ENCODE measurements at regions not wholly inside any gene's neighbourhood (a gene's known extent, or its start where the extent isn't known, plus 50 kb on each side); places are given as distances from the start of the nearest gene placed in this dataset.

DNA sequence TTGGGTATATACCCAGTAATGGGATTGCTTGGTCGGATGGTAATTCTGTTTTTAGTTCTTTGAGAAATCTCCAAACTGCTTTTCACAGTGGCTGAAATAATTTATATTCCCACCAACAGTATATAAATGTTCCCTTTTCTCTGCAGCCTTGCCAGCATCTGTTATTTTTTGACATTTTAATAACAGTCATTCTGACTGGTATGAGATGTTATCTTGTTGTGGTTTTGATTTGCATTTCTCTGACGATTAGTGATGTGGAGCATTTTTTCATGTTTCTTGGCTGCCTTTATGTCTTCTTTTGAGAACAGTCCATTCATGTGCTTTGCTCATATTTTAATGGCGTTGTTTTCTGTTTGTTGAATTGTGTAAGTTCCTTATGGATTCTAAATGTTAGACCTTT is 641.6 kb downstream of the HACE1 start:
- DNase-seq (ENCODE audit: low read depth), result no peak
- in situ Hi-C loops (cut with HindIII; ENCODE audit: low pct_unique_long_range_greater_than_20kb, low sequenced_read_pairs), result no loop called here

DNA sequence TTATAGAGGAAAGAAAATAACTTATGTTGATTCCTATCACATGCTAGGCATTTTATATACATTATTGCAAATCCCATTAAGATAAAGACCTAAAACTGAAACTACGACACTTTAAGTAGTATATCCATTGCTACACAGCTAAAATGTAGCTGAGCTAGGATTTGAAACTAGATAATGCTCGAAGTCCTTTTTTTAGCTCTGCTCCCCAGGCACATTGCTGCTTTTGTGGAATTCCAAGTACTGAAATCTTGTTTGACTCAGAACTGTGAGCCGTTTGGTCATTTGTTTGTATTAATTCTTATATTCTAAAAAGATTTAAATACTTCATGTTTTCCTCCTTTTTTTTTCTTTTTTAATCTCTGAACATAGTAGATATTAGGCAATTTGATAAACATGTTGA is 644.8 kb downstream of the HACE1 start:
- DNase-seq (ENCODE audit: low read depth), result no peak
- in situ Hi-C loops (cut with HindIII; ENCODE audit: low pct_unique_long_range_greater_than_20kb, low sequenced_read_pairs), result no loop called here

DNA sequence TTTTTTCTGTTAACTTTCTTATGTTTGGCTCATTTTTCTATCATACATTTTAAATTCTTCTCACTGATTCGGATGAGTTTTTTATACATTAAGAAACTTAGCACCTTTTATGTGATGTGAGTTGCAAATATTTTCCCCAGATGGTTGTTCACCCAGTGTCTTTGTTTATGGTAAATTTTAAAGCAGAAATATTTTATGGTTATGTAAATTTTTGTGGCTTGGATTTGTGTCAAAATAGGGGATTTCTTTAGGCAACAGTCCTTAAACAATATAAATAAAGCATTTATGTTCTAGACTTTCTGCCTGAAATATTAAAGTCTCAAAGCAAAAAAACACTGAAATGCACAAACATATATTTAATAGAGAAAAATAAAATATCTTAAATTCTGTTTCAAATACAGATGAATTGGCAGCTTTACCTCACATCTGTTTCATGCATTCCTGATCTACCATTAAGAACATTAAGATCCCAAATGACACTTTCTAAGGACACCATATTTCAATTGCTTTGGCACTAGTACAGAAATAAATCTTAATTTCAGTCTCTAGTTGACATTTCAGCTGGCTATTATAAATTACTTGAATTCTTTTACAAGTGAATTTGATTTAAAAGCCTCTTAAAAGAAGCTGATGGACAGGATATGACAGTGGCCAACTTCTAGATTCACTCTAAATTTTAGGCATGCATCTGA is 646.6 kb downstream of the HACE1 start:
- in situ Hi-C loops (cut with HindIII; ENCODE audit: low pct_unique_long_range_greater_than_20kb, low sequenced_read_pairs), result no loop called here
- no peak for DNase-seq (ENCODE audit: low read depth)

DNA sequence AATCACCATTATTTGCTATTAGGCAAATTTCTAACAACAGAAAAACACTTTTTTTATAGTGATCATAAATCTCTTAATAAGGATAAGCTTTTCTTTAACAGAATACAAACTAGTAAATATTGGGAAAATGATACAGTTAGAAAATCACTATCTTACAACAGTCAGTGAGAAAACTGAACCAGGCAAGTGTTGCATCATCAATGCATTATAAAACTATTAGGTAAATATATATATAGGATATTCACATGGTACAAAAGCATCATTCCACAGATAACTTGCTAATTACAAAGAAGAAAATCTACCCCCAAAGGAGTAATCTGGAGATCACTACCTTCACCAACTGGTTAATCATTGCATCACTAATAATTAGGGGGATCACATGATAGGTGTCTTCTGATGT is 652.1 kb downstream of the HACE1 start:
- no peak for DNase-seq (ENCODE audit: low read depth)
- in situ Hi-C loops (cut with HindIII; ENCODE audit: low pct_unique_long_range_greater_than_20kb, low sequenced_read_pairs), result no loop called here

DNA sequence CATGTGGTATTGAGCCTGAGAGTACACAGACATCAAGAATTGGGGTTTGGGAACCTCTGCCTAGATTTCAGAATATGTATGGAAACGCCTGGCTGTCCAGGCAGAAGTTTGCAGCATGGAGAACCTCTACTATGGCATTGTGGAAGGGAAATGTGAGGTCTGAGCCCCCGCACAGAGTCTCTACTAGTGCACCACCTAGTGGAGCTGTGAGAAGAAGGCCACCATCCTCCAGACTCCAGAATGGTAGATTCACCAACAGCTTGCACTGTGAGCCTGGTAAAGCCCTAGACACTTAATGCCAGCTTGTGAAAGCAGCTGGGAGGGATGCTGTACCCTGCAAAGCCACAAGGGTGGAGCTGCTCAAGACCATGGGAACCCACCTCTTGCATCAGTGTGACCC is 658.2 kb downstream of the HACE1 start:
- DNase-seq (ENCODE audit: low read depth), result no peak
- in situ Hi-C loops (cut with HindIII; ENCODE audit: low pct_unique_long_range_greater_than_20kb, low sequenced_read_pairs), result no loop called here

DNA sequence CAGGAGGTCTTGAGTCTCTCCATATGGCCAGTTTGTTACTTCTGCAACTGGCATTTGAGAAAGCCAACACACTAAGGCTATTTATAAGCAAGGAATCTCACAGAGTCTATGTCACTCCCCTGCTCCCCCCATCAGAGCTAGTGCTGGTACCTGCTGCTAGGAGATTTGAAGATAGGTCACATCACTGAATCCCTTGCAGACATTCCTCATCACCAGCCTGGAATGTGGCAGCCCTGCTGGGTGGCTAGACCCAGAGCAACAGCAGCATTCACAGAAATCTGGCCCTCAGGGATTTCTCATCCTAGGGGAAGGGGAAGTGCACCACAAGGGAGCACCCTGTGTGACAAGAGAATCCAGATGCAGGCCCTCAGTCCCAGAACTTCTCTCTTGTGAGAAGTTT is 672.1 kb downstream of the HACE1 start:
- in situ Hi-C loops (cut with HindIII; ENCODE audit: low pct_unique_long_range_greater_than_20kb, low sequenced_read_pairs), result no loop called here
- no peak for DNase-seq (ENCODE audit: low read depth)

DNA sequence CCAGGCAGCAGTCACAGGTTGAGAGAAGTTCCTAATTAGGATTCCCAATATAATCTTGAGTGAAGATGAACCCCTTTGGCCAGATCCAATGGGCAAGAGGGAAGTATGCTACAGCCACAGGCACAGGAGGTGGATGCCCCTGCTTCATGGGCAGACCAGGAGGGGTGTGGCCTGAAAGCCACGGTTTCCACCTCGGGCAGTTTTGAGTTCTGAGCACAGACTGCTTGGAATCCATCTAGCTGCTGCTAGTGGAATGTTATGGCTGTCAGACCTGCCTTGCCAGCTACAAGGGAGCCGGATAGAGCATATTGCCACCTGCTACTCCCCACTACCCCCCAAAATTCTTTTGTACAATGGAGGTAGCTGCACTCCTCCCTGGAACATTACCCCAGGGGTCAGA is 672.9 kb downstream of the HACE1 start:
- in situ Hi-C loops (cut with HindIII; ENCODE audit: low pct_unique_long_range_greater_than_20kb, low sequenced_read_pairs), result no loop called here
- no peak for DNase-seq (ENCODE audit: low read depth)

DNA sequence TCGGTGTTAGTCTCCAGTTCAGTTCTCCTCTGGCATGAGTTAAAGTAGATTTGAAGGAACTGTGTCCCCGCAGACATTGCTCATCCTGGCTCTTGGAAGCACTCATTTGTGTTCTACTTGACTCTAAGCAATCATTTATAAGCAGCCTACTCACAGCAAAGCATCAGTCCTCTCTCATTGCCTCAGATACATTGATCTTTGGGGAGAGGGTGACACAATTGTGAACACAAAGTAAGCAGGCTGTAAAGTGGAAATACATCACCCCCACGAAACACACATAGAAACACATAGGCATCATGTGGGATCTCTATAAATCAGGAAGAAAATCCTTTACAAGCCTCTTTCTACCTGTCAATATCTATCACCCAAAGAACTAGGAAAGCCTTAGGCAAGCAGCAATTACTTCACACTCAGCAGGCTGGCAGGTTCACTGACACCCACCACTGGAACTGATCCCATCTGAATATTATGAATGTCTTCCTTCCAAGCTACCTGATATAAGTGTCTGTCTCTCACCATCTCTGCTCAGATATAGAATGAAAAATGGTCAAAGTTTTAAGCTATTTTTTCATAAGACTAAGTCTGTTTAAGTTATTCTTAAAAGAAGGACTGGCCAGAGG is 675.8 kb downstream of the HACE1 start:
- no peak for DNase-seq (ENCODE audit: low read depth)
- in situ Hi-C loops (cut with HindIII; ENCODE audit: low pct_unique_long_range_greater_than_20kb, low sequenced_read_pairs), result no loop called here

DNA sequence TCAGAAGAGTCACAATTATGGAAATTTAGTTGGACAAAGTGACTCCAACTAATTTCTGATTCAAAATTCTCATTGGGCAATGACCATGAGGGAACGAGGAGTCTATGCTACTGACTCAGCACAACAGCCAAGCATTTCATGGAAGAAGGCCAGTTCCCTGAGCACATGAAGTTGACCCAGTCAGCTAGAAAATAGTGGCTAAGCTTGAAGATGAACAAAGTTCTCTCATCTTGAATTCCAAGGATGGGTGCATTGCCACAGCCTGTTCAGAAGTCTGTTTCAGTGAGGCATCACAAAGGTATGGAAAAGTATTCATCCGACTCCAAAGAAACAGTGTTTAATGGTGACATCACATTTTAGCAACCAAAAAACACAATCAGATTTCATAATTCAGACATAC is 676.9 kb downstream of the HACE1 start:
- in situ Hi-C loops (cut with HindIII; ENCODE audit: low pct_unique_long_range_greater_than_20kb, low sequenced_read_pairs), result no loop called here

DNA sequence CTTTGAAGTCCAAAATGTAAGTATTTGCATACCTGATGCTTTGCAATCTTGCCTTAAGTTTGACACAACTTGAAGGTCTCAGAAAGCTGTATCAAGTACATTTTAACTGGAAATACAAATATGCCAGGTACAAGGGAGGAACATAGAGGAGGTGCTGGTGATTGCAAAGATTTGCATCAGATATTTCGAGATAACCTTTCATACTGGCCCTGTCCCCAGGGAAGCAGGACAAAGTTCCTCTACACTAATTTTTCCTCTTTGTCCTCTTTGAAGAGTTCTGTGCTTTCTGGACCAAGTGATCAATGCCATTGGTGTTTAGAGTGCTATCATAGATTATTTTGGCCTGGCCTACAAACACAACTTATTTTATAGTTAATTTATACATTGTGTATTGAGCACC is 686.1 kb downstream of the HACE1 start:
- in situ Hi-C loops (cut with HindIII; ENCODE audit: low pct_unique_long_range_greater_than_20kb, low sequenced_read_pairs), result no loop called here
- DNase-seq (ENCODE audit: low read depth), result no peak

More for the DNA sequence above, 676.9 kb downstream of the HACE1 start:
- DNase-seq (ENCODE audit: low read depth), result no peak

DNA sequence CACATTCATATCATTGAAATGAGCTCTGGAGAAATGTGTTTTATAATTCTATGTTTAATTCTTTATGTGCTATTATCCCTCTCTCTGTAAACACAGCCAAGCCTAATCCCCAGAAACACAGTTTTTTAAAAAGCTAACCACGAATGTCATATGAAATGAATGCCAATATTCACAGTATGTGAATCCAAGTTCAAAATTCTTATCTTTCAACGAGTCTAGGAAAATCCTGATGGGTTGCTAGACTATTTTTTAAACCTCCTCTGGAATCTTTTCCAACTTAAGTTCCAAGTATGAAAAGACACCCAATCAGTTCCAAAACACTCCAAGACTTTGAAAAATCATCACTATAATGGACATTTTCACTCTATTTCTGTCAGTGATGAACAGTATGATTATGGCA is 689.3 kb downstream of the HACE1 start:
- DNase-seq (ENCODE audit: low read depth), result no peak
- in situ Hi-C loops (cut with HindIII; ENCODE audit: low pct_unique_long_range_greater_than_20kb, low sequenced_read_pairs), result no loop called here

DNA sequence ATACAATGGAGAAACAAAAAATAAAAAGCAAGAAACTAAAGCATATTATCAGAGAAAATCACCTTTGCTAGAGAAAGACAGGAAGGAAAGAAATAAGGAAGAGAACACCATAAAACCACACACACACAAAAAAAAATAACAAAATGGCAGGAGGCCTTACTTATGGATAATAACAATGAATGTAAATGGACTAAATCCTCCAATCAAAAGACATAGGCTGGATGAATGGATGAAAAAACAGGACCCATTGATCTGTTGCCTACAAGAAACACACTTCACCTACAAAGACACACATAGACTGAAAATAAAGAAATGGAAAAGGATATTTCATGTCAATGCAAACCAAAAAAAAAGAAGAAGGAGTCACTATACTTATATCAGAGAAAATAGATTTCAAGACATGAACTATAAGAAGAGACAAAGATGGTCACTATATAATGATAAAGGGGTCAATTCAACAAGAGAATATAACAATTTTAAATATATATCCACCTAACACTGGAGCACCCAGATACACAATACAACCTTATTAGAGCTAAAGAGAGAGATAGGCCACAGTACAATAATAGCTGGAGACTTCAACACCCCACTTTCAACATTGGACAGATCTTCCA is 693.6 kb downstream of the HACE1 start:
- DNase-seq (ENCODE audit: low read depth), result no peak
- in situ Hi-C loops (cut with HindIII; ENCODE audit: low pct_unique_long_range_greater_than_20kb, low sequenced_read_pairs), result no loop called here

DNA sequence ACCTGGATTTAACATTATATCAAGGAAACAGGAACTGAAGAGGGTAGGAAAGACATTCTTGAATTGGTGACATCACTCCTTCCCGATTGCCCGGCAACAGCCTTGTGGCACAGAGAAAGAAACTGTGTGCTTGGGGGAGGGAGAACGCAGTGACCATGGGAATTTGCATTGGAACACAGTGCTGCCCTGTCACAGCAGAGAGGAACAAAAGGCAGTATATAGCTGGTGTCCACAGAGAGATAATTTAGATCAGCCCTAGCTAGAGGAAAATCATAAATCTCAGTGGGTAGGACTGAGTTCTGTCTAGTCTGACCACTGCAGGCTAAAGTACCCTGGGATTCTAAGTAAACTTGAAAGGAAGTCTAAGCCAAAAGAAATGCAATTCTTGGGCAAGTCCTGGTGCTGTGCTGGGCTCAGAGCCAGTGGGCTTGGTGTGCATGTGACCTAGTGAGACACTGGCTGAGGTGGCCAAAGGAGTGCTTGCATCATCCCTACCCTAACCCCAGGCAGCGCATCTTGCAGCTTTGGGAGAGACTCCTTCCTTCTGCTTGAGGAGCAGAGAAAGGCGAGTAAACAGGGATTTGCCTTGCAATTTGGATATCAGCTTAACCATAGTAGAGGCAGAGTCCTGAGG is 697.6 kb downstream of the HACE1 start:
- no peak for DNase-seq (ENCODE audit: low read depth)
- in situ Hi-C loops (cut with HindIII; ENCODE audit: low pct_unique_long_range_greater_than_20kb, low sequenced_read_pairs), result no loop called here

DNA sequence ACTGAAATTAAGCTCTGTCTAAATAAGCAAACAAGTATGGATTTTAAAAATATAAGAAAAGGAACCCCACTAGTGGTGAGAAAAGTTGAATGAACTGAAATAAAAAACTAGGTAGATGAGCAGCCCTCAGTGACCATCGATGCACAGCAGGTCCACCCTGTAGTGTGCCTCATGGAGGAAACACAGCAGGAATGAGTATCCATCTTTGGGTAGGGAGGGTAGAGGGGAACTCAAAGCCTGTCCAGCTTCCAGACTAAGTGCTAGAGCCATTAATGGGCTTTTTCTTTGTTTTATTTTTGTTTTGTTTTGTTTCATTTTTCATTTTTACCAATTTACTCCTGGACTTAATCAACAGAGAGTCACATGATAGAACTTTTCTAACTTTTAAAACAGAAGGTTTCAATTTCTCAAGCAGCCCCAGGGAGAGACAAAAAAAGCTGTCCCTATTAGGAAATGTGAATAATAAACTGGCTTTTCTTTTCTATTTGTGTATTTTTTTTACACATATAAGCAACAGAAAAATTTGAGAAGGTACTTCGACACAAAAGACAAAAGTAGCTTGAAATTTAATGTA is 700.6 kb downstream of the HACE1 start:
- in situ Hi-C loops (cut with HindIII; ENCODE audit: low pct_unique_long_range_greater_than_20kb, low sequenced_read_pairs), result no loop called here
- DNase-seq (ENCODE audit: low read depth), result no peak

DNA sequence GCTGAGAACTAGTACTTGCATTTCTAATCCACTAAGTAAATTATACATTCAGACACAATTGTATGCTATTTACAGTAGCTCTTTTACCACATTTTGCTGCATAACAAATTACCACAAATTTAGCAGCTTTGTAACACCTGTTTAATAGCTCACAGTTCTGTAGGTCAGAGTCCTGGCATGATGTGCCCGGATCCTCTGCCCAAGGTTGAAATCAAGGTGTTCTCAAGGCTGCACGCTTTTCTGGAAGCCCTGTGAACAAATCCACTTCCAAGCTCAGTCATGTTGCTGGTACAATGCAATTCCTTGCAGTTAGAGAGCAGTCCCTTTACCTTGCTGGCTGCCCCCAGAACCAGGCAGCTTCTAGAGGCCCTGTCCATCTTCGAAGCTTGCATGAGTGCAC is 716.0 kb downstream of the HACE1 start:
- DNase-seq (ENCODE audit: low read depth), result no peak
- in situ Hi-C loops (cut with HindIII; ENCODE audit: low pct_unique_long_range_greater_than_20kb, low sequenced_read_pairs), result no loop called here

DNA sequence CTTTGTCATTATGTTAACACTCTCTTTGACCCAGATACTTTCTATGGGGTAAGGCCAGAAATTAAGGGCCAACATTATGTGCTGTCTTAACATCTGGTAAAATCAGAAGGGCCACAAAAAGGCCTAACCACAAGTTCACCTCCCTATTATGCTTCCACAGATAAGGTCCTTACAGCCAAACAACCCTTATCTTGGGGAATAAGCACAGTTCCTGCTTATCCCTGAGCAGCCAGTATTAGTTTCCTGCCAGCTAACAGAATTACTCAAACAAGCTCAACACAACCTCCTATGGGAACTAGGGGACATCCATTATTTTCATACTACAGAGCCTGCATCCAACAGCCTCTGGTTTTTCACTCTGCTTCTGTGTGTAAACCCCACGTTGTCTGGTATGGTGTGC is 724.8 kb downstream of the HACE1 start:
- DNase-seq (ENCODE audit: low read depth), result no peak
- in situ Hi-C loops (cut with HindIII; ENCODE audit: low pct_unique_long_range_greater_than_20kb, low sequenced_read_pairs), result no loop called here

DNA sequence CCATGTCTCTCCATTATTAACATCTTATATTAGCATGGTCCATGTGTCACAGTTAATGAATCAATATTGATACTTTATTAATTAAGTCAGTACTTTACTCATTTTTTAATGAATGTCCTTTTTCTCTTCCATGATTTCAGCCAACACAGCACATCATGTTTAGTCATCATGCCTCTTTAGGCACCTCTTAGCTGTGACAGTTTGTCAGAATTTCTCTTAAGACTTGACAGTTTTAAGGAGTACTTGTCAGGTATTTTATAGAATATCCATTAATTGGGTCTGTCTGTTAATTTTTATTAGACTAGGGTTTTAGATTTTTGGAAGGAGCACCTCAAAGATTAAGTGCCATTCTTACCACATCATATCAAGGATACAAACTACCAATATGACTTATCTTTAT is 729.4 kb downstream of the HACE1 start:
- in situ Hi-C loops (cut with HindIII; ENCODE audit: low pct_unique_long_range_greater_than_20kb, low sequenced_read_pairs), result no loop called here
- no peak for DNase-seq (ENCODE audit: low read depth)

DNA sequence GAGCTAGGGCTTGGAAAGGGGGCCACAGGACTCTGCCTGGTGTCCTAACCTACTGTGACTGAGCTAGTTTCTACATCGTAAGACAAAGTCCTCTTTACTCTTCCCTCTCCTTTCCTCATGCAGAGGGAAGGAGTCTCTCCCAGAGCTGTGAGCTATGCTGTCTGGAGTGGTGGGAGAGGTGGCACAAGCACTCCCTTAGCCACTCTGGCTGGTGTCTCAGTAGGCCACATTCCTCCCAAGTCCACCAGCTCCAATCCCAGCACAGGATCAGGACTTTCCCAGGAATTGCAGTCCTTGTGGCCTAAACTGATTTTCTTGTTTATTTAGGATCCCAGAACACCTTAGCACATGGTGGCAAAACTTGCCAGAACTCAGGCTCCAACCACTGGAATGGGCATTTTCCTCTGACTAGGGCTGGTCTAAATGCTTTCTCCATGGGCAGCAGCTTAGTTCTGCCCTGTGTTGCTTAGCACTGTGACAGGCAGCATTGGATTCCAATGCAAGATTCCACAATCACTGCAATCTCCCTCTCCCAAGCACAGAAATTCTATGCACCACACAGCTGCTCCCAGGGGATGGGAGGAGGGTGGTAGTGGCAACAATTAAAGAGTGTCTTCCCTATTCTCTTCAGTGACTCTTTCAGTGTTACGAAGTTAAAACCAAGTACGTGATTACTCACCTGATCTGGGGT is 733.3 kb downstream of the HACE1 start:
- DNase-seq (ENCODE audit: low read depth), result no peak
- in situ Hi-C loops (cut with HindIII; ENCODE audit: low pct_unique_long_range_greater_than_20kb, low sequenced_read_pairs), result no loop called here

DNA sequence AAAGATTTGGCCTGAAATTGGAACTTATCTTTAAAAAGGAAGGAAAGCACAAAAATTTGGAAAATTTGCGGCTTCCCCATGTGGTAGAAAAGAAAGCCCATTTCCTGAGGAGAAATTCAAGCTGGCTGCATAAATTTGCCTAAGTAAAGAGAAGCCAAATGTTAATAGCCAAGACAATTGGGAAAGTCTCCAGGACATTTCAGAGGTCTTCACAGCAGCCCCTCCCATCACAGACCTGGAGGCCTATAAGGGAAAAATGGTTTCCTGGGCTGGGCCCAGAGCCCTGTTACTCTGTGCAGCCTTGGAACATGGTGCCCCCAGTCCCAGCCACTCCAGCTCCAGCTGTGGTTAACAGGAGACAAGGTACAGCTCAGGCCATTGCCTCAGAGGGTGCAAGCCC is 736.5 kb downstream of the HACE1 start:
- in situ Hi-C loops (cut with HindIII; ENCODE audit: low pct_unique_long_range_greater_than_20kb, low sequenced_read_pairs), result no loop called here
- DNase-seq (ENCODE audit: low read depth), result no peak
